ENCODE measurements at regions not wholly inside any gene's neighbourhood (a gene's known extent, or its start where the extent isn't known, plus 50 kb on each side); places are given as distances from the start of the nearest gene placed in this dataset.

GRCh38 chr2:129742415-129743180, 236.9 kb upstream of the RAB6C start:
- no peak overlapping the region for H3K4me3 ChIP-seq (ENCODE audit: low read depth, low read length)
- no peak for DNase-seq (ENCODE audit: low read depth)
- TF ChIP-seq, protein P1, sequence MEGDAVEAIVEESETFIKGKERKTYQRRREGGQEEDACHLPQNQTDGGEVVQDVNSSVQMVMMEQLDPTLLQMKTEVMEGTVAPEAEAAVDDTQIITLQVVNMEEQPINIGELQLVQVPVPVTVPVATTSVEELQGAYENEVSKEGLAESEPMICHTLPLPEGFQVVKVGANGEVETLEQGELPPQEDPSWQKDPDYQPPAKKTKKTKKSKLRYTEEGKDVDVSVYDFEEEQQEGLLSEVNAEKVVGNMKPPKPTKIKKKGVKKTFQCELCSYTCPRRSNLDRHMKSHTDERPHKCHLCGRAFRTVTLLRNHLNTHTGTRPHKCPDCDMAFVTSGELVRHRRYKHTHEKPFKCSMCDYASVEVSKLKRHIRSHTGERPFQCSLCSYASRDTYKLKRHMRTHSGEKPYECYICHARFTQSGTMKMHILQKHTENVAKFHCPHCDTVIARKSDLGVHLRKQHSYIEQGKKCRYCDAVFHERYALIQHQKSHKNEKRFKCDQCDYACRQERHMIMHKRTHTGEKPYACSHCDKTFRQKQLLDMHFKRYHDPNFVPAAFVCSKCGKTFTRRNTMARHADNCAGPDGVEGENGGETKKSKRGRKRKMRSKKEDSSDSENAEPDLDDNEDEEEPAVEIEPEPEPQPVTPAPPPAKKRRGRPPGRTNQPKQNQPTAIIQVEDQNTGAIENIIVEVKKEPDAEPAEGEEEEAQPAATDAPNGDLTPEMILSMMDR (IDR thresholded peaks at IDR 0.05; ENCODE audit: insufficient read depth, low read depth, low read length), result no peak

GRCh38 chr2:129744141-129744540, 235.3 kb upstream of the RAB6C start:
- no peak overlapping the region for H3K4me3 ChIP-seq (ENCODE audit: low read depth, low read length)
- no peak for DNase-seq (ENCODE audit: low read depth)
- TF ChIP-seq, protein P1 (IDR thresholded peaks at IDR 0.05; ENCODE audit: insufficient read depth, low read depth, low read length), result no peak

GRCh38 chr2:129744649-129745048, 234.8 kb upstream of the RAB6C start:
- H3K4me3 ChIP-seq (ENCODE audit: low read depth, low read length), result no peak overlapping the region
- DNase-seq (ENCODE audit: low read depth), result no peak
- TF ChIP-seq, protein P1 (IDR thresholded peaks at IDR 0.05; ENCODE audit: insufficient read depth, low read depth, low read length), result no peak

DNA sequence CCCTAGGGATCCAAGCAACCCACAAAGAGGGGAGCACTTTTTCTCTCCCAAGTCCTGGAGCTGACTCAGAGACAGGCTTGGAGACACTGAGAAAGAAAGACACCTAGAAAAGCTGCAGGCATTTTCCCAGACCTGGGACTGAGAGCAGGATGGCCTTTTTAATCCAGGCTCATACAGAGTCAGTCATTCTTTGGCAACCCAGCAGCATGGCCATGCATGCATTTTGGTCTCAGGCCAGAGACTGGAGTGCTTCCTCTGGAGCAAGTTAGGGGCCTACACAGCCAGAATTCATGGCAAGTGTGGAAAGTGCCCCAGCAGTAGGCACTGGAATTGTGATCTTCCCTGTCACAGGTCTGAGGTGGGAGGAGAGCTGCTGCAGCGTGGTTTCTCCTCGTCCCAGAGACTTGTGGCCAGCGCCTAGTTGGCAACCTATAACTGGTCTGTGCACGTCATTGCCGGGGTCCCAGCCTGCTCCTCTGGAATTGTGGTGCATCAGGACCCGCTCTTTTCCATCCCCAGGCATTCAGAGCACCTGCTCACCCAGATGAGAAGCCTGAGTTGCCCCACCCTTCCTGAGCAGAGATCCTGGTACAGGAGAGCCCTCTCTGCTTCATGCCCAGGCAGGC, 231.9 kb upstream of the RAB6C start:
- TF ChIP-seq, protein P1 (IDR thresholded peaks at IDR 0.05; ENCODE audit: insufficient read depth, low read depth, low read length), result no peak
- DNase-seq (ENCODE audit: low read depth), result no peak
- H3K4me3 ChIP-seq (ENCODE audit: low read depth, low read length), result no peak overlapping the region

GRCh38 chr2:129748250-129748649, 231.2 kb upstream of the RAB6C start:
- TF ChIP-seq, protein P1 (IDR thresholded peaks at IDR 0.05; ENCODE audit: insufficient read depth, low read depth, low read length), result no peak
- DNase-seq (ENCODE audit: low read depth), result no peak
- H3K4me3 ChIP-seq (ENCODE audit: low read depth, low read length), result no peak overlapping the region

DNA sequence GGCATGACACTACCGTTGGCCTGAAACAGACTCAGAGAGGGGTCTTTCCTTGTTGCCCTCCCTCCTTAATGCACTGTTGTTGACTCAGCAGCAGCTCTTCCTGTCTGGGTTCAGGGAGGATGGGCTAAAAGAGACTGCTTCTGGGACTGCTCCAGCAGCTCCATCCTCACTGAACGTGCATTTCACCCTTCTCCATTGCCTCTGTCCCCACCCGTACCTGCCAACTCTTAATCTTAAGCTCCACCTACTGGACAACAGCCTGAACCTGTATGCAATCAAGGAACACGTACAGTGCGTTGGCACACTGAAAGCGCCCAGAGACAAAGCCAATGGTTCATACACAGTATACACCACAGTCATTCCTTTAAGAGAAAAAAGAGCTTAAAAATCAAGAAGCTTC, 230.8 kb upstream of the RAB6C start:
- TF ChIP-seq, protein P1 (IDR thresholded peaks at IDR 0.05; ENCODE audit: insufficient read depth, low read depth, low read length), result no peak
- DNase-seq (ENCODE audit: low read depth), result no peak
- no peak overlapping the region for H3K4me3 ChIP-seq (ENCODE audit: low read depth, low read length)

Measured in fibroblast of villous mesenchyme (primary cell).